ENCODE measurements at regions not wholly inside any gene's neighbourhood (a gene's known extent, or its start where the extent isn't known, plus 50 kb on each side); places are given as distances from the start of the nearest gene placed in this dataset.

DNA sequence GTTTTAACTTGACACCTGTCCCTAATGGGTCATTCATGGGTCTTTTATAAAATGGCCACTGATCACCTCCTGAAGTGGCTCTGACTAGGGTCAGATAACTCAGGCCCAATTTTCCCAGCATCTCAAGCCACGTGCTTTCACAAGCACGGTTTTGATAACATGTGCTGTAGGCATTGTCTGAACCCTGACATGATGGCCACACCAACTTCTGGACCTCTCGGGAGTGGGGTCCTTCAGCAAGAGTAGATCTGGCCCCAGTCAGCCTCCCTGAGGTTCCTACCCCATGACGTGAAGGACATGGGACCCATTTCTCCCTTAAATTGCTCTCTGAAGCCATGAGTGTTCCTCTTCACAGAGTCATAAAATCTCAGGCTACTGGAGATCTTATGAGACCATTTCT lies 60.4 kb upstream of the CCND1 start (continued):
- TF ChIP-seq, protein P1, sequence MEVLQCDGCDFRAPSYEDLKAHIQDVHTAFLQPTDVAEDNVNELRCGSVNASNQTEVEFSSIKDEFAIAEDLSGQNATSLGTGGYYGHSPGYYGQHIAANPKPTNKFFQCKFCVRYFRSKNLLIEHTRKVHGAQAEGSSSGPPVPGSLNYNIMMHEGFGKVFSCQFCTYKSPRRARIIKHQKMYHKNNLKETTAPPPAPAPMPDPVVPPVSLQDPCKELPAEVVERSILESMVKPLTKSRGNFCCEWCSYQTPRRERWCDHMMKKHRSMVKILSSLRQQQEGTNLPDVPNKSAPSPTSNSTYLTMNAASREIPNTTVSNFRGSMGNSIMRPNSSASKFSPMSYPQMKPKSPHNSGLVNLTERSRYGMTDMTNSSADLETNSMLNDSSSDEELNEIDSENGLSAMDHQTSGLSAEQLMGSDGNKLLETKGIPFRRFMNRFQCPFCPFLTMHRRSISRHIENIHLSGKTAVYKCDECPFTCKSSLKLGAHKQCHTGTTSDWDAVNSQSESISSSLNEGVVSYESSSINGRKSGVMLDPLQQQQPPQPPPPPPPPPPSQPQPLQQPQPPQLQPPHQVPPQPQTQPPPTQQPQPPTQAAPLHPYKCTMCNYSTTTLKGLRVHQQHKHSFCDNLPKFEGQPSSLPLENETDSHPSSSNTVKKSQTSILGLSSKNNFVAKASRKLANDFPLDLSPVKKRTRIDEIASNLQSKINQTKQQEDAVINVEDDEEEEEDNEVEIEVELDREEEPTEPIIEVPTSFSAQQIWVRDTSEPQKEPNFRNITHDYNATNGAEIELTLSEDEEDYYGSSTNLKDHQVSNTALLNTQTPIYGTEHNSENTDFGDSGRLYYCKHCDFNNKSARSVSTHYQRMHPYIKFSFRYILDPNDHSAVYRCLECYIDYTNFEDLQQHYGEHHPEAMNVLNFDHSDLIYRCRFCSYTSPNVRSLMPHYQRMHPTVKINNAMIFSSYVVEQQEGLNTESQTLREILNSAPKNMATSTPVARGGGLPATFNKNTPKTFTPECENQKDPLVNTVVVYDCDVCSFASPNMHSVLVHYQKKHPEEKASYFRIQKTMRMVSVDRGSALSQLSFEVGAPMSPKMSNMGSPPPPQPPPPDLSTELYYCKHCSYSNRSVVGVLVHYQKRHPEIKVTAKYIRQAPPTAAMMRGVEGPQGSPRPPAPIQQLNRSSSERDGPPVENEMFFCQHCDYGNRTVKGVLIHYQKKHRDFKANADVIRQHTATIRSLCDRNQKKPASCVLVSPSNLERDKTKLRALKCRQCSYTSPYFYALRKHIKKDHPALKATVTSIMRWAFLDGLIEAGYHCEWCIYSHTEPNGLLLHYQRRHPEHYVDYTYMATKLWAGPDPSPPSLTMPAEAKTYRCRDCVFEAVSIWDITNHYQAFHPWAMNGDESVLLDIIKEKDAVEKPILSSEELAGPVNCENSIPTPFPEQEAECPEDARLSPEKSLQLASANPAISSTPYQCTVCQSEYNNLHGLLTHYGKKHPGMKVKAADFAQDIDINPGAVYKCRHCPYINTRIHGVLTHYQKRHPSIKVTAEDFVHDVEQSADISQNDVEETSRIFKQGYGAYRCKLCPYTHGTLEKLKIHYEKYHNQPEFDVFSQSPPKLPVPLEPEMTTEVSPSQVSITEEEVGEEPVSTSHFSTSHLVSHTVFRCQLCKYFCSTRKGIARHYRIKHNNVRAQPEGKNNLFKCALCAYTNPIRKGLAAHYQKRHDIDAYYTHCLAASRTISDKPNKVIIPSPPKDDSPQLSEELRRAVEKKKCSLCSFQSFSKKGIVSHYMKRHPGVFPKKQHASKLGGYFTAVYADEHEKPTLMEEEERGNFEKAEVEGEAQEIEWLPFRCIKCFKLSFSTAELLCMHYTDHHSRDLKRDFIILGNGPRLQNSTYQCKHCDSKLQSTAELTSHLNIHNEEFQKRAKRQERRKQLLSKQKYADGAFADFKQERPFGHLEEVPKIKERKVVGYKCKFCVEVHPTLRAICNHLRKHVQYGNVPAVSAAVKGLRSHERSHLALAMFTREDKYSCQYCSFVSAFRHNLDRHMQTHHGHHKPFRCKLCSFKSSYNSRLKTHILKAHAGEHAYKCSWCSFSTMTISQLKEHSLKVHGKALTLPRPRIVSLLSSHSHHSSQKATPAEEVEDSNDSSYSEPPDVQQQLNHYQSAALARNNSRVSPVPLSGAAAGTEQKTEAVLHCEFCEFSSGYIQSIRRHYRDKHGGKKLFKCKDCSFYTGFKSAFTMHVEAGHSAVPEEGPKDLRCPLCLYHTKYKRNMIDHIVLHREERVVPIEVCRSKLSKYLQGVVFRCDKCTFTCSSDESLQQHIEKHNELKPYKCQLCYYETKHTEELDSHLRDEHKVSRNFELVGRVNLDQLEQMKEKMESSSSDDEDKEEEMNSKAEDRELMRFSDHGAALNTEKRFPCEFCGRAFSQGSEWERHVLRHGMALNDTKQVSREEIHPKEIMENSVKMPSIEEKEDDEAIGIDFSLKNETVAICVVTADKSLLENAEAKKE (CRISPR knock-in tag; IDR thresholded peaks at IDR 0.05), result no peak
- TF ChIP-seq POLR2AphosphoS5 (IDR thresholded peaks at IDR 0.05; ENCODE audit: low read depth) (no peak), ZNF331 (CRISPR knock-in tag; IDR thresholded peaks at IDR 0.05; ENCODE audit: low read depth) (no peak), STAT1 (IDR thresholded peaks at IDR 0.05; ENCODE audit: unreplicated experiment) (no peak), EZH2phosphoT487 (IDR thresholded peaks at IDR 0.05; ENCODE audit: unreplicated experiment) (no peak)
- TF ChIP-seq, protein P2, sequence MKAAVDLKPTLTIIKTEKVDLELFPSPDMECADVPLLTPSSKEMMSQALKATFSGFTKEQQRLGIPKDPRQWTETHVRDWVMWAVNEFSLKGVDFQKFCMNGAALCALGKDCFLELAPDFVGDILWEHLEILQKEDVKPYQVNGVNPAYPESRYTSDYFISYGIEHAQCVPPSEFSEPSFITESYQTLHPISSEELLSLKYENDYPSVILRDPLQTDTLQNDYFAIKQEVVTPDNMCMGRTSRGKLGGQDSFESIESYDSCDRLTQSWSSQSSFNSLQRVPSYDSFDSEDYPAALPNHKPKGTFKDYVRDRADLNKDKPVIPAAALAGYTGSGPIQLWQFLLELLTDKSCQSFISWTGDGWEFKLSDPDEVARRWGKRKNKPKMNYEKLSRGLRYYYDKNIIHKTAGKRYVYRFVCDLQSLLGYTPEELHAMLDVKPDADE (IDR thresholded peaks at IDR 0.05), result no peak

DNA sequence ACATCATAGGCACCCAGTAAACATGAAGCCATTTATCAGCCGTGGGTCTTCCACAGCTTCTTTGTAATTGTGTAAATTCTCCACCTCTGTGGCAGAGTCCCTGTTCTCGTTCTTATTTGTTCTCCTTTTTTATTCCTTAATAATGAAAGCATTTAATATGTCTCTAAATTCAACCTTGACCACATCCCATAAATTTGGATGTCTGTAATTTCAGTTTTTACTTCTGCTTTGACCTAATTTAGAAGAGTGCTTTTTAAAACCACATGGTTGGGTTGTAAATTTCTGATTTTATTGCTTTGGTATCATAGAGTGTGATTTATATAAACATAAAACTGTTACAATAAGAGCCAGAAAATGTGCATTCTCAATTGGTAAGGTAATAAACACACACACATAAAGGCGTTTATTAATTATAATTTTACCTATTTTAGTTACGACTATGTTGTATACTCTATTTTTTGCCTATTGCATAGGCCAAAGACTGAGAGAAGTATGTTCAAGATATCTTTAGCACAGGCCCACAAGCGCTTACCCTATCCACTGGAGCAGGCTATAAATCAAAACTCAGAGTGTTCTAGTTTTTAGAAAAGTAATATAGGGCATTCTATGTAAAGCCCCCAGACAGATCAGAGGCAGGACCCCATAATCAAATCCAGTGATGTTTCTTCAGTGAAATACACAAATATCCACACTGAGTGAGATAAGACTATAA lies 58.0 kb upstream of the CCND1 start:
- no peak for ATAC-seq

More for the DNA sequence above, 58.0 kb upstream of the CCND1 start:
- Mint-ChIP-seq H3K9me3 (no peaks in the 10 kb centered on the region; the same call in 2 of the 3 replicates), H3K4me1 (no peaks in the 10 kb centered on the region), H3K27ac (no peak overlapping the region), H3K27me3 (ENCODE audit: insufficient read depth, low read depth, poor library complexity) (peaks cover 4% of the 10 kb centered on the region), H3K36me3 (ENCODE audit: low read depth) (no peaks in the 10 kb centered on the region), H3K4me3 (no peak overlapping the region)
- Histone ChIP-seq H3K36me3 (ENCODE audit: insufficient read depth) (no peaks in the 10 kb centered on the region), H3K4me1 (ENCODE audit: insufficient read depth) (no peaks in the 10 kb centered on the region), H3K9me2 (ENCODE audit: insufficient read depth) (no peaks in the 10 kb centered on the region), H3K4me3 (no peak overlapping the region), H3F3A (replicated peaks; ENCODE audit: low read depth) (no peaks in the 10 kb centered on the region), H3K79me2 (replicated peaks; ENCODE audit: insufficient read depth) (no peaks in the 10 kb centered on the region), H4K20me1 (replicated peaks; ENCODE audit: insufficient read depth) (no peaks in the 10 kb centered on the region), H3K27me3 (ENCODE audit: insufficient read depth) (no peaks in the 10 kb centered on the region), H2AFZ (no peak overlapping the region), H3K27ac (ENCODE audit: low read depth) (no peak overlapping the region), H3K4me2 (no peak overlapping the region)
- no peak for TF ChIP-seq JUNB (IDR thresholded peaks at IDR 0.05; ENCODE audit: unreplicated experiment)
- no peak for TF ChIP-seq CREB1 (CRISPR knock-in tag; IDR thresholded peaks at IDR 0.05; ENCODE audit: low read depth)
- TF ChIP-seq, protein P3, sequence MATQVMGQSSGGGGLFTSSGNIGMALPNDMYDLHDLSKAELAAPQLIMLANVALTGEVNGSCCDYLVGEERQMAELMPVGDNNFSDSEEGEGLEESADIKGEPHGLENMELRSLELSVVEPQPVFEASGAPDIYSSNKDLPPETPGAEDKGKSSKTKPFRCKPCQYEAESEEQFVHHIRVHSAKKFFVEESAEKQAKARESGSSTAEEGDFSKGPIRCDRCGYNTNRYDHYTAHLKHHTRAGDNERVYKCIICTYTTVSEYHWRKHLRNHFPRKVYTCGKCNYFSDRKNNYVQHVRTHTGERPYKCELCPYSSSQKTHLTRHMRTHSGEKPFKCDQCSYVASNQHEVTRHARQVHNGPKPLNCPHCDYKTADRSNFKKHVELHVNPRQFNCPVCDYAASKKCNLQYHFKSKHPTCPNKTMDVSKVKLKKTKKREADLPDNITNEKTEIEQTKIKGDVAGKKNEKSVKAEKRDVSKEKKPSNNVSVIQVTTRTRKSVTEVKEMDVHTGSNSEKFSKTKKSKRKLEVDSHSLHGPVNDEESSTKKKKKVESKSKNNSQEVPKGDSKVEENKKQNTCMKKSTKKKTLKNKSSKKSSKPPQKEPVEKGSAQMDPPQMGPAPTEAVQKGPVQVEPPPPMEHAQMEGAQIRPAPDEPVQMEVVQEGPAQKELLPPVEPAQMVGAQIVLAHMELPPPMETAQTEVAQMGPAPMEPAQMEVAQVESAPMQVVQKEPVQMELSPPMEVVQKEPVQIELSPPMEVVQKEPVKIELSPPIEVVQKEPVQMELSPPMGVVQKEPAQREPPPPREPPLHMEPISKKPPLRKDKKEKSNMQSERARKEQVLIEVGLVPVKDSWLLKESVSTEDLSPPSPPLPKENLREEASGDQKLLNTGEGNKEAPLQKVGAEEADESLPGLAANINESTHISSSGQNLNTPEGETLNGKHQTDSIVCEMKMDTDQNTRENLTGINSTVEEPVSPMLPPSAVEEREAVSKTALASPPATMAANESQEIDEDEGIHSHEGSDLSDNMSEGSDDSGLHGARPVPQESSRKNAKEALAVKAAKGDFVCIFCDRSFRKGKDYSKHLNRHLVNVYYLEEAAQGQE (IDR thresholded peaks at IDR 0.05; ENCODE audit: unreplicated experiment), result no peak
- no peak for TF ChIP-seq EZH2 (IDR thresholded peaks at IDR 0.05; ENCODE audit: low read depth, unreplicated experiment)
- DNase-seq (ENCODE audit: low spot score), result no peak
